HEK293 (cell line): ENCODE measurements at regions not wholly inside any gene's neighbourhood (a gene's known extent, or its start where the extent isn't known, plus 50 kb on each side); places are given as distances from the start of the nearest gene placed in this dataset.

Experiments
- MEIS1 ChIP-seq: sonication (generic); formaldehyde crosslinking; IDR thresholded peaks from 2 replicates; pipeline ENCODE4 v1.8.1; 2022; ENCODE audit warnings: missing genetic modification reagents, mild to moderate bottlenecking, borderline replicate concordance
- MZF1 ChIP-seq: fragments of 450-650 bp; formaldehyde crosslinking; IDR thresholded peaks from 2 replicates; pipeline ENCODE4 v1.5.1; 2017; ENCODE audit warnings: missing biosample characterization, missing genetic modification characterization, borderline replicate concordance
- TCF7L2 ChIP-seq: IDR thresholded peaks from 2 replicates; pipeline ENCODE4 v1.6.1; 2011; ENCODE audit warnings: low read depth, mild to moderate bottlenecking, inconsistent platforms, low read length, moderate library complexity, borderline replicate concordance
- ZNF202 ChIP-seq: fragments of 450-650 bp; formaldehyde crosslinking; IDR thresholded peaks from 2 replicates; pipeline ENCODE4 v1.5.1; 2016; ENCODE audit warnings: missing biosample characterization, missing genetic modification characterization, borderline replicate concordance

- TF ChIP-seq MZF1 (tag by site-specific recombination) (no peak), TCF7L2 (no peak), ZNF202 (tag by site-specific recombination) (no peak), MEIS1 (CRISPR knock-in tag) (no peak)
These were observed 51.8 kb upstream of the TMCO5A start for GRCh38 chr15:37882640-37883039.
